Left lobe of liver (tissue), 2 donors: ENCODE measurements at regions not wholly inside any gene's neighbourhood (a gene's known extent, or its start where the extent isn't known, plus 50 kb on each side); places are given as distances from the start of the nearest gene placed in this dataset.

Source experiments
- ATAC-seq: fragments of 200-7000 bp; cut with Tn5 transposase; one replicate; pipeline ENCODE4 v1.9.1; 2020; ENCODE audit warnings: mild to moderate bottlenecking, moderate library complexity
- DNase-seq: peaks from one replicate; pipeline ENCODE4 v3.0.0-alpha.2; 2020; ENCODE audit warnings: low spot score
- donor health status: DM: no; HTN: no; CAD: no; lungs with moderate emphysema.
- donor health status: DM: no; HTN: yes; CAD: no.

DNA sequence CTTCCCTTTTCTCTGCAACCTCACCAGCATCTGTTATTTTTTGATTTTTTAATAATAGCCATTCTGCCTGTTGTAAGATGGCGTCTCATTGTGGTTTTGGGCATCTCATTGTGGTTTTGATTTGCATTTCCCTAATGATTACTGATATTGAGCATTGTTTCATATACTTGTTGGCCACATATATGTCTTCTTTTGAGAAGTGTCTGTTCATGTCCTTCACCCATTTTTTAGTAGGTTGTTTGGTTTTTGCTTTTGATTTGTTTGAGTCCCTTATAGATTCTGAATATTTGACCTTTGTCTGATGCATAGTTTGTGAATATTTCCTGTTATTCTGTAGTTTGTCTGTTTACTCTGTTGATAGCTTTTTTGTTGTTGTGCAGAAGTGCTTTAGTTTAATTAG is 312.2 kb upstream of the TBC1D5 start:
- ATAC-seq, result no peak
- DNase-seq, result no peak

DNA sequence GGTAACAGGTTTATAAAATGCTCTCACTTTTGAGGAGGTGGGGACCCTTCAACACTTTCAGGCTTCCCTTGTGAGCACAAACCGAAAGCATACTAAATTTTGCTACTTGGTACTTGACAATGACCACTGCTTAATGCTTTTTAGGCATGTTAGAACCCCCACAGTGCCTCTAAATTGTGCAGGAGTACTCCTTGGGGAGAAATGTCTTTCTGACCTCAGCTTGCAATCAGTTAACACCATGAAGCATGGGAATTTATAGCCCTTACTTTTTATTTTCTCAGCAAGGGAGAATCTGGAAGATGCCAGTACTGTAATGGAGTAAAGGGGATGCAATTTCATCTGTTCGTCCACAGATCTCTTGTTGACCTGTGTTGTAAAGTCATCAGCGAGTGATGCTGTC is 308.9 kb upstream of the TBC1D5 start:
- DNase-seq, result no peak
- no peak for ATAC-seq

DNA sequence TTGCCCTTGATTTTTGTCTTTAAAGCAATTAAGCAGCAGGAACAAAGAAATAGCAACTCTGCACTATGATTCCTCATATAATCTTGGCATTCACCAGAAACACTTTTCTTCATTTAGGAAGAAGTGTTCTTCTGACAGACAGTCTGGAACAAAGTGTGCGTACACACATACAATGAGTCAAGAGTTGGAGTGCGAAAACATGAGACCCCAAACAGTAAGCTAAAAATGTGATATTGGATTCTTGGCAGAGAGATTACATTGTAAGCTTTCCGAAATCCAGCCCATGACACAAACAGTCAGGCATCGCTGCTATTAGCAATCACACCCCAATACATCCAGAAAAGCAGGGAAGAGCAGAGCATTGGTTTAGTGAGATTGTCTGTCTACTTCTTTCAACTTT is 306.7 kb upstream of the TBC1D5 start:
- DNase-seq (no peak), ATAC-seq (no peak)

GRCh38 chr3:18047052-18047451 is 304.6 kb upstream of the TBC1D5 start:
- DNase-seq (no peak), ATAC-seq (no peak)

DNA sequence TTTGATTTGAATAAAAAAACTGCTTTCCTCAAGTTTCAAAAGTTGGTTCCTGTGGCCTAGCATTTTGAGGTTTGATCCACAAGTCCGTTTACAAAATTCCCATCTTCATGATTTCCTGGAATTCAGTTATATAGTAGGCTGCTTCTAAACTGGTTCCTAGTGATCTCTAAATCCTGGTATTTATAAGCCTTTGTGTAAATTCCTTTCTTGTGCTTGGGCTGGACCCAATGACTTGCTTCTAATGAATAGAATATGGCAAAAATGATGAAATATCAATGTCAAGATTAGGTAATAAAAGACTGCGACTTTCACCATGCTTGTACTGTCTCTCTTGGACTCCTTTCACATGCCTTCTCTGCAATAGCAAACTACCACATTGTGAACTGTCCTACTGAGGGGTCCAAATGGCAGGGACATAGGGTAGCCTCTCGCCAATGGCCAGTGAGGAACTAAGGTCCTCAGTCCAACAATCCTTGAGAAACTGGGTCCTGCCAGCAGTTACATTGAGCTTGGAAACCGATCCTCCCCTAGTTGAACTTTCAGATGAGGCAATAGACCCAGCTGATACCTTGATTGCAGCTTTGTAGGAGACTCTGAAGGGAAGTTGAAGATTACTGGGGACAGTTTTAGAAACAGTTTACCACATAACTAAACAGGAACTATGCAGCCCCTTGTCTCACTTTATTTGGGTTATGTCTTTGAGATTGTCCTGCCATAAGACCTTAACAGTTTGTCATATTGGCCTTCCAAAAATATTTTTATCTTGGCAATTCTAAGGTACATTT is 303.9 kb upstream of the TBC1D5 start:
- DNase-seq (no peak), ATAC-seq (no peak)

- DNase-seq (no peak), ATAC-seq (no peak)
Observed at GRCh38 chr3:18044971-18045880, 302.8 kb upstream of the TBC1D5 start.

DNA sequence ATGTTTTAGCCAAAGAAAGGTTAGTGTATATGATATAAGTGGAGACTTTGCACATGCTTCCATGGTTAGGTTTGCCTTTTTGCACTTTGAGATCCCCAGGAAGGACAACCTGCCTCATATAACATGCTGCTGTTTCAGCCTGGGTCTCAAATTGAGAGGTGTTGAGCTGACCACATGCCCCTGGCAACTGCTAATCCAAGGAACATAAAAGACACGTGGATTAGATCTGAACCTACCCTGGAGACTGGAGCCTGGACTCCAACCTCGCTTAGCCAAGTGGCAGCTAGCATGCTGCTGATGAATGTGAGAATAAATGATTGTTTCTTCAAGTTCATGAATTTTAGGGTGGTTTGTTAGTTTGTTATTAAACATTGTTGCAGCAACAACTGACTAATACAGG is 301.8 kb upstream of the TBC1D5 start:
- no peak for ATAC-seq
- DNase-seq, result no peak

GRCh38 chr3:18036450-18036815 is 294.0 kb upstream of the TBC1D5 start:
- no peak for DNase-seq
- no peak for ATAC-seq

DNA sequence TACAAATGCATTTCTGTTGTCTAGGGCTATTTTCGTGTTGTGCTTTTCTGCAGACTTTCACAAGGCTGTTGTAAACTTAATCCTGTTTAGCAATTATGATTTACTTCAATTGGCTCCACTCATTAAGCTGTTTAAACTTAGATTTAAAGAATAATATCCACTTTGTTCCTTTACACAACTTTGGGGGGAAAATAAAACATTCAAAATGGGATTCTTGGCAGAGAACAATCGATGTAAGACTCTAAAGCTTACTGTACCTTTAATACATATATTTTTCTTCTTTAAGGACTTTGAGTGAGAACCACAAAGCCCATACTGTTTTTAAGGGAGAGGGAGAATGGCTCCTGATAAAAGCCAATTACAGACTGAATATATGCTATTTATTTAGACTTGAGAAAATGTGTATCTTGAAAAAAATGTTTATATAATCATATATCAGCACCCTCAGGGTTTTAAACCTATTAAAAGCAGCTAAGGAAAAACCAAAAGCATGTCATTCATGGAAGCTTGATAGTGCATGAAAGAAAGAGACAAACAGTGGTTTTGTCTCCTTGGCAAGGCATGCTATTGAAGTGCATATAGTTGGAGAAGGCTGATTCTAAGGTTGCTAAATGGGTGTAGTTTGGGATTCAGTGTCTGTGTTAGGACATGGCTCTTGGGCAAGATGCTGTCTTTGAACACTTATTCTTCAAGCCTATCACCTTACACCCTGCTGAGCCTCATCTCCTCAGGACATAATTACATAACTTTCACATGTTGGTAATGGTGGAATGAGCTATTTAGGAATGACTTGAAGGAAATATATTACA is 293.4 kb upstream of the TBC1D5 start:
- ATAC-seq, result no peak
- DNase-seq, result no peak

DNA sequence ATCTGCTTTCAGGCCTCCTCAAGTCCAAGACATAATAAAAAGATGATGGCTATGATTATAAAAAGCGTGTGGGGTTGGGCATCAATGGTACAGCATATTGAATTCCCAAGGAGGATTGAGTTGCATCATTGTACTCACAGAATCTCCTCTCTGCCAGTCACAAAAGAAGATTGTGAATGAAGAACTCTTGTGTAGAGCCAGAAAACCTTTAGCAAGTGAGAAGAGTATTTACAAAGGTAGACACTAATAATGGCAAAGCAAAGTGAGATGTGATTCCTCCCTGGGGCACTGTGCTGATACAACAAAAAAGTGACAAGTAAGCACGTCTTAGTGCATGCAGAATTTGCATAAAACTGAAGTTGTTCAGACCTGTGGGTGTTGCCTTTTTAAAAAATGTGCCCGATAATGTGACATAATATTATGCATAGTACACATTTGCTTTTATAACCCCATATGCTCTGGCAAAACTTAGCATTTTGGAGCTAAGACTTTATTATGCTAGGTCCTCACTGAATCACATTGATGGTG is 291.2 kb upstream of the TBC1D5 start:
- ATAC-seq (no peak), DNase-seq (no peak)

DNA sequence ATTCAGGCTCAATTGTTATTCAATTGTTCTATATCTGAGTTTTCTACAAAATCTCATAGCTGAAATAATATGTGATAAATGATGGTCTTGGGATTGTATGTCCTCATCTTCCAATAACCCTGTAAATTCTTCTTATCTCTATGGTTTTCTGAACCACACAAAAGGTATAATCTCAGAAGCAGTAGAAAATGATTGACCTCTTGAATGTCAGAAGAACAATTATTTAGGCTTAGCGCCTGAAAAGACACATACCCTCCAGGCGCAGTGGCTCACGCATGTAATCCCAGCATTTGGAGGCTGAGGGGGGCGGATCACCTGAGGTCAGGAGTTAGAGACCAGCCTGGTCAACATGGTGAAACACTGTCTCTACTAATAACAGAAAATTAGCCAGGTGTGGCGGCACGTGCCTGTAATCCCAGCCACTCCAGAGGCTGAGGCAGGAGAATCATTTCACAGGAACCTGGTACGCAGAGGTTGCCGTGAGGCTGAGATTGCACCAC is 288.0 kb upstream of the TBC1D5 start:
- no peak for ATAC-seq
- DNase-seq, result no peak

- DNase-seq (no peak), ATAC-seq (no peak)
Observed at GRCh38 chr3:18027161-18027939, 284.9 kb upstream of the TBC1D5 start.

DNA sequence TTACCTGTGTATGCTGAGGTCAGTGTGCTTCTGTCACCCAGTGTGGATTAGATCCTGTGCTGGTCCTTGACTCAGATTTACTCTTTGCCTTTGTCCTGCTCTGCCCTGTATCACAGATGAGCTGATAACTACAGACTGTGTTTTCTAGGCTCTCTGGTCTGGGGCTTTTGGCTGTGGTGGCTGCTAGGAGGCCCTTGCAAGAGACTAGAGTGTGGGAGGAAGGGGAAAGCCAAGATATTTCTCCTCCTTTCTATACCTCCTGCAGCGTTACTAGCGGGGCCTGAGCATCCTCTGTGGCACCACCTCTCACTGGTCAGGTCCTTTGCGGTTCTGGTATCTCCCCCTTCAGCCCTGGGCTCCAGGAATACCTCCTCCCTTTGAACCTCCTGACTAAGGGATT is 282.3 kb upstream of the TBC1D5 start:
- DNase-seq, result no peak
- no peak for ATAC-seq

DNA sequence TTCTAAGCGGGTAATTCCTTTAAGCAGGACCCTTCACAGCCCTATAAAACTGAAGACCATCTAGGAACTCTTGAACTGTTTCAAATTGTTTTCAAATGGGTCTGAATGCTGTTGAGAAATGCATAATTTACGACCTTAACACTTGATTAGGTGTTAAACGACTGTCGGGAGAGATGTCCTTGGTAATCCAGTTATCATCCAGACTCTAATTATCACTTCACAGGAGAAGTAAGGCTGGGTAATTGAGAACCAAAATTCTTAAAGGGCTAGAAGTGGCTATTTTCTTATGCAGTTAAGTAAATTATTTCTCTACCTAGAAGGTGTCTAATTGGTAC is 276.7 kb upstream of the TBC1D5 start:
- ATAC-seq (no peak), DNase-seq (no peak)

DNA sequence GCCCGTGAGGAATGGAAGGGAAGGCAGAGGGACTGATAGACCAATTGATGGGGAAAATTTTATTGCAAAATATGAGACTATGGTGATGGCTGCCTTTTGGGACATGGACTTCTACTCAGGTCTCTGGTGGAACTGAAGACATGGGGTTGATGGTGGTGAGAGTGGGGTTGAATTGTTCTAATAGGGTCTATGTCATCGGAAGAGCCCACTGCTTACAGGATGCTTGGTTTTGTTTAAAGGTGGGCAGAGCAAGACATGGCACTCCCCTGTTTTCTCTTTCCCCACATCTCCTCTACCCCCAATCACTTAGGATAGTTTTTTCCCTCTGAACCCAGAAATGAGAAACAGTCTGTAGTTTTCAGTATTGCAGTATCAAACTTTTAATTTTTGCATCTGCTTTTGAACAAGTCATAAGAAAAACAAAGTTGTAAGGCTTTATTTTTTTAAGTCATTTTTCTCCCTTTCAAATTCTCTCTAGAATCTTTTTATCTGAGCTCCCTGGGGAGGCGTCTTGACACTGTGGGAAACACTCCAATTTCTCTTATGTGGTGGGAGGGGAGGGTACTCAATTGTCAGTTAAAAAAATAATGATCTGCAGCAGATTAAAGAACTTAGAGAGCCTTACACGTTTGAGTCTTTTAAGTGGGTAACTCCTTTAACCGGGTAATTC is 276.2 kb upstream of the TBC1D5 start:
- no peak for ATAC-seq

DNA sequence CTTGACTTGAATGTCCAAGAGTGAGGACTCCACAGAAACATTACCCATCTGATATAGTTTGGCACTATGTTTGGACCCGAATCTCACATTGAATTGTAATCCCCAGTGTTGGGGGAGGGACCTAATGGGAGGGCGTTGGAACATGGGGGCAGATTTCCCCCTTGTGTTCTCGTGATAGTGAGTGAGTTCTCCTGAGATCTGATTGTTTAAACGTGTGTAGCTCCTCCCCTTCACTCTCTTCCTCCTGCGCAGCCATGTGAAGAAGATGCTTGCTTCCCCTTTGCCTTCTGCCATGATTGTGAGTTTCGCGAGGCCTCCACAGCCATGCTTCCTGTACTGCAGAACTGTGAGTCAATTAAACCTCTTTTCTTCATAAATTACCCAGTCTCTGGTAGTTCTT is 273.9 kb upstream of the TBC1D5 start:
- DNase-seq (no peak), ATAC-seq (no peak)

More for the DNA sequence above, 276.2 kb upstream of the TBC1D5 start:
- DNase-seq, result no peak

- DNase-seq (no peak), ATAC-seq (no peak)
Observed at GRCh38 chr3:18012933-18013332, 270.5 kb upstream of the TBC1D5 start.

GRCh38 chr3:18012436-18012835 is 270.0 kb upstream of the TBC1D5 start:
- ATAC-seq (no peak), DNase-seq (no peak)

GRCh38 chr3:18011387-18011786 is 269.0 kb upstream of the TBC1D5 start:
- no peak for ATAC-seq

DNA sequence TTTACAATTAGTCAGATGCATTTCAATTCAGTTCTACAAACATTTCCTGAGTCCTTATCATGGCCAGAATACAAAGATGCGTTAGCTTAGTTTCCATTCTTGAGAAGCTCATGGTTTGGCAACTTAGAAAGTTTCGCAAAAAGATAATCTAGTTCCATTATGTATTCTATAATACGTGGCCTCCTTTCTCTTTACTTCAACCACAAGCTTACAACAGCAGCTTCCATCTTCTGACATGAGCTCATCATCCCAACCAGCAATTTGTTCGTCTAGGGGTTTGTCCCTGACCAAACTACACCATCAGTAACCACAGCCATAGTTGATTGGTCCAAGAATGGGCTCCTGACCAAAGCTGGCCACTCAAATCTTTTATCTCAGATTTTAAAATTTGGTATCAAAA is 267.6 kb upstream of the TBC1D5 start:
- DNase-seq (no peak), ATAC-seq (no peak)

More at GRCh38 chr3:18011387-18011786, 269.0 kb upstream of the TBC1D5 start:
- DNase-seq, result no peak
